Natural killer cell (primary cell): ENCODE measurements at regions not wholly inside any gene's neighbourhood (a gene's known extent, or its start where the extent isn't known, plus 50 kb on each side); places are given as distances from the start of the nearest gene placed in this dataset.

Source experiments
- ATAC-seq, 3 donors: fragments of 150-1000 bp in 2 of 3; fragments of 200-7000 bp in 1 of 3; cut with Tn5 transposase; 1 replicate in 1 of 3; 2 replicates in 2 of 3; pipeline ENCODE4 v1.10.0; 2021; ENCODE audit warnings: mild to moderate bottlenecking in 2 of 3, moderate library complexity in 2 of 3
- DNase-seq, 2 donors: peaks; one replicate each; pipeline versions ENCODE4 v3.0.0 to v3.0.0-alpha.2; 2013 to 2021; ENCODE audit warnings: mixed read lengths in 1 of 2
- H3K27ac ChIP-seq: one replicate; pipeline ENCODE4 v1.5.1; 2013; ENCODE audit warnings: mild to moderate bottlenecking, low read length
- H3K27me3 ChIP-seq: one replicate; pipeline ENCODE4 v1.6.1; 2013; ENCODE audit warnings: low read length; ENCODE audit not compliant: control insufficient read depth, insufficient read depth
- H3K36me3 ChIP-seq: one replicate; pipeline ENCODE4 v1.6.1; 2013; ENCODE audit warnings: low read length; ENCODE audit not compliant: control insufficient read depth, insufficient read depth
- H3K4me1 ChIP-seq: one replicate; pipeline ENCODE4 v1.6.1; 2013; ENCODE audit warnings: low read length; ENCODE audit not compliant: control insufficient read depth, insufficient read depth
- H3K4me3 ChIP-seq: one replicate; pipeline ENCODE4 v1.5.1; 2013; ENCODE audit warnings: low read length
- H3K9me3 ChIP-seq: one replicate; pipeline ENCODE4 v1.6.1; 2013; ENCODE audit warnings: low read length; ENCODE audit not compliant: control insufficient read depth, insufficient read depth
- H3K27ac Mint-ChIP-seq, 2 donors: one replicate each; pipeline ENCODE4 v1.8.0; 2022; ENCODE audit warnings: mild to moderate bottlenecking in 2 of 2, mixed read lengths in 2 of 2, moderate library complexity in 1 of 2
- H3K27me3 Mint-ChIP-seq, 2 donors: one replicate each; pipeline ENCODE4 v1.8.0; 2022; ENCODE audit warnings: low read depth in 2 of 2, mixed read lengths in 2 of 2
- H3K36me3 Mint-ChIP-seq: one replicate; pipeline ENCODE4 v1.8.0; 2022; ENCODE audit warnings: mixed read lengths
- H3K4me1 Mint-ChIP-seq, 2 donors: one replicate each; pipeline ENCODE4 v1.8.0; 2022; ENCODE audit warnings: mixed read lengths in 2 of 2
- H3K4me3 Mint-ChIP-seq: one replicate; pipeline ENCODE4 v1.8.0; 2022; ENCODE audit warnings: mild to moderate bottlenecking, moderate library complexity, mixed read lengths
- H3K9me3 Mint-ChIP-seq, 2 donors: one replicate each; pipeline ENCODE4 v1.8.0; 2022; ENCODE audit warnings: mixed read lengths in 2 of 2
- CTCF ChIP-seq: fragments of 200-600 bp; IDR thresholded peaks from one replicate; pipeline ENCODE4 v1.8.0; 2022; ENCODE audit warnings: antibody characterized with exemption
- WGBS: methylation state at CpG from one replicate; pipeline ENCODE4 v1.1.7; 2013; ENCODE audit warnings: missing lambda C conversion rate; ENCODE audit not compliant: insufficient coverage; 5-methylcytosine and 5-hydroxymethylcytosine counted together
- intact Hi-C: fragments of 100-400 bp; cut with micrococcal nuclease; formaldehyde crosslinking; loops from one replicate; pipeline ENCODE4 v1.14.2; 2022

- DNase-seq (no peak), ATAC-seq (no peak)
- no peaks in the 10 kb centered on the region for H3K4me1 Mint-ChIP-seq
- H3K27ac ChIP-seq: no peak overlapping the region
- WGBS: 96% methylated on average over 3 of the region's 3 CpGs
- no peak overlapping the region for H3K4me3 Mint-ChIP-seq
- H3K36me3 Mint-ChIP-seq: no peaks in the 10 kb centered on the region
- no peak overlapping the region for H3K4me3 ChIP-seq
- peaks cover 3 to 7% of the 10 kb centered on the region in 2 donors for H3K27me3 Mint-ChIP-seq
- no peak for TF ChIP-seq CTCF
- no peak overlapping the region for H3K27ac Mint-ChIP-seq
- H3K27me3 ChIP-seq: no peaks in the 10 kb centered on the region
- H3K36me3 ChIP-seq: no peaks in the 10 kb centered on the region
- intact Hi-C loops: no loop called here
- no peaks in the 10 kb centered on the region for H3K4me1 ChIP-seq
- peaks cover 0 to 2% of the 10 kb centered on the region in 2 donors for H3K9me3 Mint-ChIP-seq
- H3K9me3 ChIP-seq: no peaks in the 10 kb centered on the region
Measured at GRCh38 chr4:53788621-53789020, 197.3 kb upstream of the LNX1 start.

DNA sequence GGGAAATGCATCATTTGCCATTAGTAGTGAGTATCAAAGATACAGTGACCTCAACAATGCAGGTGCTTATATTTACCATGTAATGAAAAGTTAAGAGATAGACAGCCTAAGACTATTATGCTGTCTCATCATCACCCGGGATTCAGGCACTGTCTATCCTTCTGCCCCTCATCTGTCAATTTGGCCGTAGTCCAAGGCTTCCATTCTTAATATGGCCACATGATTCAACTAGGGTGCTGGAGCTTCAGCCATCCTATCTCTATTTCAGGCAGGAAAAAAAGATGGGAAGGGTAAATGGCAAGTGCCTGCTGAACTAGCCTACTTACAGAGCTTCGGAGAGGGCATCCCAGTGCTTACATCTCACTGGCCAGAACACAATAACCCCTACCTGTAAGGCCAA lies 196.7 kb upstream of the LNX1 start:
- no peaks in the 10 kb centered on the region for H3K9me3 ChIP-seq
- no peaks in the 10 kb centered on the region for H3K27me3 ChIP-seq
- Mint-ChIP-seq H3K9me3 (peaks cover 0 to 2% of the 10 kb centered on the region in 2 donors), H3K4me3 (no peak overlapping the region), H3K36me3 (no peaks in the 10 kb centered on the region), H3K4me1 (no peaks in the 10 kb centered on the region), H3K27ac (no peak overlapping the region), H3K27me3 (peaks cover 3 to 7% of the 10 kb centered on the region in 2 donors)
- intact Hi-C loops: no loop called here
- 79% methylated on average over 2 of the region's 3 CpGs for WGBS
- no peak for DNase-seq
- no peak overlapping the region for H3K4me3 ChIP-seq
- no peak for TF ChIP-seq CTCF
- no peaks in the 10 kb centered on the region for H3K4me1 ChIP-seq
- no peak overlapping the region for H3K27ac ChIP-seq
- no peaks in the 10 kb centered on the region for H3K36me3 ChIP-seq
- no peak for ATAC-seq

DNA sequence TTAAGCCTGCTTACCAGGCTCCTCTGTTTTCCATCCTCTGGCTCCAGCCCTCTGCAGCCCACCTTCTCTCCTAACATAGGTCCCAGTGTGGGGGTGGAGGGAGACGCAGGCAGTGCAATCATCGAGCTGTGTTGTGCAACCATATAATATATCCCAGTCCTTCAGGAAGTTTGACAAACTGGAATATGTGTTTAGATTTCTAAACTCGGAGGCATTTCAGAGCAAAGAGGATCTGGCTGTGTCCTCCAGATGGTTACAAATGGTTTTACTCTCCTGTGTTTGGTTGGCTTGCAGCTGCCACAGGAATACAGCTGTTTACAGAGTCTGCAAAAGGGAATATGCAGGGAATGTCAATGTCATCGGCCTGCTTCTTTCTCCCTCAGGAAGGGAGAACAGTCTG lies 195.3 kb upstream of the LNX1 start:
- Histone ChIP-seq H3K36me3 (no peaks in the 10 kb centered on the region), H3K4me3 (no peak overlapping the region), H3K27ac (no peak overlapping the region), H3K27me3 (no peaks in the 10 kb centered on the region), H3K4me1 (no peaks in the 10 kb centered on the region), H3K9me3 (no peaks in the 10 kb centered on the region)
- peaks cover 3 to 7% of the 10 kb centered on the region in 2 donors for H3K27me3 Mint-ChIP-seq
- H3K4me3 Mint-ChIP-seq: no peak overlapping the region
- H3K27ac Mint-ChIP-seq: no peak overlapping the region
- no peaks in the 10 kb centered on the region for H3K4me1 Mint-ChIP-seq
- no peak for TF ChIP-seq CTCF
- ATAC-seq: no peak
- no peak for DNase-seq
- peaks cover 0 to 4% of the 10 kb centered on the region in 2 donors for H3K9me3 Mint-ChIP-seq
- WGBS: 88% methylated on average over 2 of the region's 4 CpGs
- intact Hi-C loops: no loop called here
- H3K36me3 Mint-ChIP-seq: no peaks in the 10 kb centered on the region

DNA sequence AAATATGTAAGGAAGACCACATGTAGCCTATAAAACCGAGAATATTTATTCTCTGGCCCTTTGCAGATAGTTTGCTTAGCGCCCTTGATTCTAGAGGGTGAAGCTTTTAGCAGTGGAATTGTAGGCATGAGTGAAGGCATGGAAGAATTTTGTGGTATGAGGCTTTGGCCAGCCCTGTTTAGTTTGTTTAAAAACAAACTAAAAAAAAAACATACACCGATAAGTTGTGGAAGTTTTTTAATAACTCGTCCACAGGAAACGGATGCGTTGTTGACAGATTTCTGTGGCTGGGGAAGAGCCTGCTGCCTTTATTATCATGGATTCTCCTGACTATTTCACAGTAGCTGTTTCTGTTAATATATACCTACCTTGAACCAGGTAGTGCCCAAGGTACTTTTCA lies 194.7 kb upstream of the LNX1 start:
- Histone ChIP-seq H3K4me3 (no peak overlapping the region), H3K27me3 (no peaks in the 10 kb centered on the region), H3K9me3 (no peaks in the 10 kb centered on the region), H3K36me3 (no peaks in the 10 kb centered on the region), H3K27ac (no peak overlapping the region), H3K4me1 (no peaks in the 10 kb centered on the region)
- ATAC-seq: no peak
- WGBS: 95% methylated on average over 6 of the region's 6 CpGs
- no peak overlapping the region for H3K4me3 Mint-ChIP-seq
- no peak for TF ChIP-seq CTCF
- no peaks in the 10 kb centered on the region for H3K4me1 Mint-ChIP-seq
- H3K9me3 Mint-ChIP-seq: peaks cover 0 to 3% of the 10 kb centered on the region in 2 donors
- no peaks in the 10 kb centered on the region for H3K36me3 Mint-ChIP-seq
- peaks cover 3% of the 10 kb centered on the region in 2 donors for H3K27me3 Mint-ChIP-seq
- intact Hi-C loops: no loop called here
- H3K27ac Mint-ChIP-seq: no peak overlapping the region
- no peak for DNase-seq
